Thymus (tissue), 11 donors: ENCODE measurements at regions not wholly inside any gene's neighbourhood (a gene's known extent, or its start where the extent isn't known, plus 50 kb on each side); places are given as distances from the start of the nearest gene placed in this dataset.
"Not testable (repeated sequence)": the region's sequence is repeated elsewhere in the genome, so short reads cannot be mapped to it uniquely, and the experiment has no call there.

Source experiments
- DNase-seq, 9 donors: peaks; one replicate each; pipeline ENCODE4 v3.0.0-alpha.2; 2013; ENCODE audit warnings: low spot score in 9 of 9, low read depth in 6 of 9, missing footprints in 1 of 9
- H3K27ac ChIP-seq, 2 donors: one replicate each; pipeline ENCODE4 v1.5.1; 2013; ENCODE audit warnings: control low read depth in 1 of 2, low read depth in 1 of 2, low read length in 1 of 2, mild to moderate bottlenecking in 1 of 2, moderate library complexity in 1 of 2
- H3K27me3 ChIP-seq, 2 donors: one replicate each; pipeline ENCODE4 v1.5.1; 2013; ENCODE audit warnings: low read length in 1 of 2; ENCODE audit not compliant: control insufficient read depth in 2 of 2, insufficient read depth in 1 of 2
- H3K36me3 ChIP-seq, 2 donors: one replicate each; pipeline ENCODE4 v1.5.1; 2013; ENCODE audit warnings: low read length in 1 of 2, mild to moderate bottlenecking in 1 of 2, moderate library complexity in 1 of 2; ENCODE audit not compliant: control insufficient read depth in 2 of 2, insufficient read depth in 2 of 2
- H3K4me1 ChIP-seq, 2 donors: one replicate each; pipeline ENCODE4 v1.5.1; 2013; ENCODE audit warnings: low read length in 2 of 2; ENCODE audit not compliant: control insufficient read depth in 2 of 2, insufficient read depth in 2 of 2
- H3K4me3 ChIP-seq, 2 donors: one replicate each; pipeline ENCODE4 v1.5.1; 2013; ENCODE audit warnings: low read length in 2 of 2, control low read depth in 1 of 2, mild to moderate bottlenecking in 1 of 2
- H3K9me3 ChIP-seq, 2 donors: one replicate each; pipeline ENCODE4 v1.5.1; 2013; ENCODE audit warnings: low read length in 1 of 2, mild to moderate bottlenecking in 1 of 2; ENCODE audit not compliant: control insufficient read depth in 2 of 2, insufficient read depth in 1 of 2
- WGBS: extraction: QIAGEN DNeasy Blood & Tissue Kit; methylation state at CpG from one replicate; pipeline ENCODE4 v1.1.7; 2013; 5-methylcytosine and 5-hydroxymethylcytosine counted together
- donor health status: healthy.

- Histone ChIP-seq H3K4me1 (no peaks in the 10 kb centered on the region), H3K27ac (no peak overlapping the region), H3K4me3 (no peak overlapping the region), H3K27me3 (no peaks in the 10 kb centered on the region), H3K9me3 (peaks cover 0 to 31% of the 10 kb centered on the region in 2 donors), H3K36me3 (no peaks in the 10 kb centered on the region)
- DNase-seq = no peak
- WGBS = 92% methylated on average over 5 of the region's 5 CpGs
Observed at GRCh38 chr4:188374871-188375270, 235.6 kb downstream of the TRIML1 start.

- WGBS = 91% methylated on average over 10 of the region's 10 CpGs
- Histone ChIP-seq H3K27me3 (no peaks in the 10 kb centered on the region), H3K4me1 (no peaks in the 10 kb centered on the region), H3K27ac (no peak overlapping the region), H3K9me3 (peaks cover 0 to 34% of the 10 kb centered on the region in 2 donors), H3K36me3 (no peaks in the 10 kb centered on the region), H3K4me3 (no peak overlapping the region)
- DNase-seq = no peak
Observed at GRCh38 chr4:188377816-188378215, 238.6 kb downstream of the TRIML1 start.

- Histone ChIP-seq H3K4me3 (no peak overlapping the region), H3K4me1 (no peaks in the 10 kb centered on the region), H3K36me3 (no peaks in the 10 kb centered on the region), H3K27ac (no peak overlapping the region), H3K9me3 (peaks cover 0 to 13% of the 10 kb centered on the region in 2 donors), H3K27me3 (no peaks in the 10 kb centered on the region)
- DNase-seq = no peak
- 98% methylated on average over 4 of the region's 4 CpGs for whole genome bisulfite sequencing
Observed at GRCh38 chr4:188383180-188383579, 243.9 kb downstream of the TRIML1 start.

GRCh38 chr4:188387179-188387791 lies 248.0 kb downstream of the TRIML1 start:
- Histone ChIP-seq H3K27ac (no peak overlapping the region), H3K4me3 (no peak overlapping the region), H3K27me3 (no peaks in the 10 kb centered on the region), H3K9me3 (peaks cover 0 to 14% of the 10 kb centered on the region in 2 donors), H3K36me3 (no peaks in the 10 kb centered on the region), H3K4me1 (no peaks in the 10 kb centered on the region)
- 63% methylated on average over 5 of the region's 5 CpGs for WGBS
- DNase-seq = no peak

GRCh38 chr4:188391349-188391748 lies 252.1 kb downstream of the TRIML1 start:
- not testable (repeated sequence) for H3K27ac ChIP-seq, DNase-seq, H3K27me3 ChIP-seq, H3K4me1 ChIP-seq, H3K36me3 ChIP-seq, H3K4me3 ChIP-seq
- peaks cover 0 to 24% of the 10 kb centered on the region in 2 donors for H3K9me3 ChIP-seq
- 94% methylated on average over 8 of the region's 8 CpGs for WGBS

GRCh38 chr4:188396037-188396436 lies 256.8 kb downstream of the TRIML1 start:
- Histone ChIP-seq H3K4me3 (no peak overlapping the region), H3K36me3 (no peaks in the 10 kb centered on the region), H3K9me3 (peaks cover 1 to 17% of the 10 kb centered on the region in 2 donors), H3K27me3 (no peaks in the 10 kb centered on the region), H3K4me1 (no peaks in the 10 kb centered on the region), H3K27ac (no peak overlapping the region)
- DNase-seq = no peak
- WGBS = 79% methylated on average over 5 of the region's 5 CpGs

GRCh38 chr4:188399834-188400233 lies 260.6 kb downstream of the TRIML1 start:
- no peaks in the 10 kb centered on the region for H3K27me3 ChIP-seq
- no peak for DNase-seq
- no peaks in the 10 kb centered on the region for H3K4me1 ChIP-seq
- H3K36me3 ChIP-seq = no peaks in the 10 kb centered on the region
- no peak overlapping the region for H3K27ac ChIP-seq
- 45% methylated on average over 6 of the region's 6 CpGs for WGBS
- peaks cover 1 to 3% of the 10 kb centered on the region in 2 donors for H3K9me3 ChIP-seq
- H3K4me3 ChIP-seq = no peak overlapping the region

- Histone ChIP-seq H3K9me3 (peaks cover 1 to 3% of the 10 kb centered on the region in 2 donors), H3K4me1 (no peaks in the 10 kb centered on the region), H3K4me3 (no peak overlapping the region), H3K27me3 (no peaks in the 10 kb centered on the region), H3K36me3 (no peaks in the 10 kb centered on the region), H3K27ac (no peak overlapping the region)
- no peak for DNase-seq
- WGBS = 86% methylated on average over 2 of the region's 2 CpGs
Observed at GRCh38 chr4:188400451-188400850, 261.2 kb downstream of the TRIML1 start.

GRCh38 chr4:188403272-188403671 lies 264.0 kb downstream of the TRIML1 start:
- no peaks in the 10 kb centered on the region for H3K36me3 ChIP-seq
- 91% methylated on average over 6 of the region's 6 CpGs for WGBS
- H3K27ac ChIP-seq = no peak overlapping the region
- H3K4me3 ChIP-seq = no peak overlapping the region
- H3K4me1 ChIP-seq = no peaks in the 10 kb centered on the region
- H3K27me3 ChIP-seq = no peaks in the 10 kb centered on the region
- no peak for DNase-seq
- peaks cover 1 to 3% of the 10 kb centered on the region in 2 donors for H3K9me3 ChIP-seq
